Stimulated activated CD4-positive, alpha-beta T cell treated with anti-CD3 and anti-CD28 coated beads, TNF-alpha, amount 100 ng/mL, for 48 hours (primary cell): ENCODE measurements at regions not wholly inside any gene's neighbourhood (a gene's known extent, or its start where the extent isn't known, plus 50 kb on each side); places are given as distances from the start of the nearest gene placed in this dataset.

Experiments used
- DNase-seq, 3 donors: peaks; one replicate each; pipeline ENCODE4 v3.0.0-alpha.2; 2020; ENCODE audit warnings: low read depth in 3 of 3

- DNase-seq = no peak
Measured at GRCh38 chr3:150161011-150161410, 190.3 kb upstream of the PFN2 start.

- no peak for DNase-seq
Measured at GRCh38 chr3:150158943-150159625, 188.4 kb upstream of the PFN2 start.

GRCh38 chr3:150152567-150152966 is 181.9 kb upstream of the PFN2 start:
- no peak for DNase-seq

GRCh38 chr3:150150633-150151032 is 179.9 kb upstream of the PFN2 start:
- no peak for DNase-seq

GRCh38 chr3:150149651-150150051 is 179.0 kb upstream of the PFN2 start:
- DNase-seq = no peak

- DNase-seq = no peak
Measured at GRCh38 chr3:150148227-150148626, 177.5 kb upstream of the PFN2 start.

- DNase-seq = no peak
Measured at GRCh38 chr3:150147776-150148175, 177.1 kb upstream of the PFN2 start.

- no peak for DNase-seq
Measured at GRCh38 chr3:150146991-150147761, 176.5 kb upstream of the PFN2 start.

GRCh38 chr3:150145659-150146058 is 175.0 kb upstream of the PFN2 start:
- no peak for DNase-seq

GRCh38 chr3:150144191-150144708 is 173.6 kb upstream of the PFN2 start:
- no peak for DNase-seq

- no peak for DNase-seq
Measured at GRCh38 chr3:150142936-150143335, 172.2 kb upstream of the PFN2 start.

- DNase-seq = no peak
Measured at GRCh38 chr3:150141790-150142326, 171.2 kb upstream of the PFN2 start.

- no peak for DNase-seq
Measured at GRCh38 chr3:150140614-150141321, 170.1 kb upstream of the PFN2 start.

GRCh38 chr3:150138824-150139223 is 168.1 kb upstream of the PFN2 start:
- DNase-seq = no peak

GRCh38 chr3:150136242-150136641 is 165.5 kb upstream of the PFN2 start:
- no peak for DNase-seq

GRCh38 chr3:150135287-150135721 is 164.6 kb upstream of the PFN2 start:
- DNase-seq = no peak

- DNase-seq = no peak
Measured at GRCh38 chr3:150133293-150133692, 162.6 kb upstream of the PFN2 start.

GRCh38 chr3:150132101-150132749 is 161.5 kb upstream of the PFN2 start:
- no peak for DNase-seq

GRCh38 chr3:150131663-150132062 is 161.0 kb upstream of the PFN2 start:
- no peak for DNase-seq

GRCh38 chr3:150130404-150131100 is 159.9 kb upstream of the PFN2 start:
- DNase-seq = no peak

GRCh38 chr3:150129166-150129565 is 158.5 kb upstream of the PFN2 start:
- no peak for DNase-seq
